GM18907 (cell line): ENCODE measurements at regions not wholly inside any gene's neighbourhood (a gene's known extent, or its start where the extent isn't known, plus 50 kb on each side); places are given as distances from the start of the nearest gene placed in this dataset.
"Not testable (repeated sequence)": the region's sequence is repeated elsewhere in the genome, so short reads cannot be mapped to it uniquely, and the experiment has no call there.

ENCODE experiments used
- ATAC-seq: cut with Tn5 transposase; IDR thresholded peaks from one replicate; pipeline ENCODE4 v1.9.1; 2021; ENCODE audit warnings: mild to moderate bottlenecking, moderate library complexity; ENCODE audit not compliant: unreplicated experiment

- not testable (repeated sequence) for ATAC-seq
These were observed 1372.6 kb downstream of the FOXD4L5 start for GRCh38 chr9:63912451-63912850.

GRCh38 chr9:63909076-63909475 is 1375.9 kb downstream of the FOXD4L5 start:
- ATAC-seq: not testable (repeated sequence)

GRCh38 chr9:63899637-63900190 is 1385.3 kb downstream of the FOXD4L5 start:
- ATAC-seq: not testable (repeated sequence)

GRCh38 chr9:63881386-63881785 is 1403.6 kb downstream of the FOXD4L5 start:
- ATAC-seq: not testable (repeated sequence)

GRCh38 chr9:63876380-63876779 is 1408.6 kb downstream of the FOXD4L5 start:
- not testable (repeated sequence) for ATAC-seq

GRCh38 chr9:63859475-63860215 is 1425.4 kb downstream of the FOXD4L5 start:
- no peak for ATAC-seq

- ATAC-seq: not testable (repeated sequence)
These were observed 1425.9 kb downstream of the FOXD4L5 start for GRCh38 chr9:63859090-63859474.

GRCh38 chr9:63853140-63853751 is 1431.8 kb downstream of the FOXD4L5 start:
- not testable (repeated sequence) for ATAC-seq

- ATAC-seq: not testable (repeated sequence)
These were observed 1460.2 kb downstream of the FOXD4L5 start for GRCh38 chr9:63824804-63825203.

GRCh38 chr9:63823375-63824201 is 1461.4 kb downstream of the FOXD4L5 start:
- peak; percentile 51 for ATAC-seq

- not testable (repeated sequence) for ATAC-seq
These were observed 1462.2 kb downstream of the FOXD4L5 start for GRCh38 chr9:63822615-63823374.

- not testable (repeated sequence) for ATAC-seq
These were observed 1463.7 kb downstream of the FOXD4L5 start for GRCh38 chr9:63821293-63821692.

- not testable (repeated sequence) for ATAC-seq
These were observed 1464.1 kb downstream of the FOXD4L5 start for GRCh38 chr9:63820882-63821281.

- not testable (repeated sequence) for ATAC-seq
These were observed 1464.6 kb downstream of the FOXD4L5 start for GRCh38 chr9:63820383-63820782.

GRCh38 chr9:63817622-63818518 is 1467.1 kb downstream of the FOXD4L5 start:
- peak; percentile 75 for ATAC-seq

GRCh38 chr9:63816751-63817621 is 1468.0 kb downstream of the FOXD4L5 start:
- peak; percentile 77 for ATAC-seq

GRCh38 chr9:63814970-63815669 is 1469.9 kb downstream of the FOXD4L5 start:
- ATAC-seq: not testable (repeated sequence)
